ENCODE measurements at regions not wholly inside any gene's neighbourhood (a gene's known extent, or its start where the extent isn't known, plus 50 kb on each side); places are given as distances from the start of the nearest gene placed in this dataset.

GRCh38 chr10:110396284-110396651 is 91.5 kb upstream of the SMNDC1 start (continued):
- TF ChIP-seq PLSCR1 (CRISPR knock-in tag; IDR thresholded peaks at IDR 0.05; ENCODE audit: borderline replicate concordance), result no peak
- TF ChIP-seq, protein P1, sequence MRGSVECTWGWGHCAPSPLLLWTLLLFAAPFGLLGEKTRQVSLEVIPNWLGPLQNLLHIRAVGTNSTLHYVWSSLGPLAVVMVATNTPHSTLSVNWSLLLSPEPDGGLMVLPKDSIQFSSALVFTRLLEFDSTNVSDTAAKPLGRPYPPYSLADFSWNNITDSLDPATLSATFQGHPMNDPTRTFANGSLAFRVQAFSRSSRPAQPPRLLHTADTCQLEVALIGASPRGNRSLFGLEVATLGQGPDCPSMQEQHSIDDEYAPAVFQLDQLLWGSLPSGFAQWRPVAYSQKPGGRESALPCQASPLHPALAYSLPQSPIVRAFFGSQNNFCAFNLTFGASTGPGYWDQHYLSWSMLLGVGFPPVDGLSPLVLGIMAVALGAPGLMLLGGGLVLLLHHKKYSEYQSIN (CRISPR knock-in tag; IDR thresholded peaks at IDR 0.05; ENCODE audit: borderline replicate concordance), result no peak
- TF ChIP-seq, protein P2, sequence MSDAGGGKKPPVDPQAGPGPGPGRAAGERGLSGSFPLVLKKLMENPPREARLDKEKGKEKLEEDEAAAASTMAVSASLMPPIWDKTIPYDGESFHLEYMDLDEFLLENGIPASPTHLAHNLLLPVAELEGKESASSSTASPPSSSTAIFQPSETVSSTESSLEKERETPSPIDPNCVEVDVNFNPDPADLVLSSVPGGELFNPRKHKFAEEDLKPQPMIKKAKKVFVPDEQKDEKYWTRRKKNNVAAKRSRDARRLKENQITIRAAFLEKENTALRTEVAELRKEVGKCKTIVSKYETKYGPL (CRISPR knock-in tag; IDR thresholded peaks at IDR 0.05), result no peak

DNA sequence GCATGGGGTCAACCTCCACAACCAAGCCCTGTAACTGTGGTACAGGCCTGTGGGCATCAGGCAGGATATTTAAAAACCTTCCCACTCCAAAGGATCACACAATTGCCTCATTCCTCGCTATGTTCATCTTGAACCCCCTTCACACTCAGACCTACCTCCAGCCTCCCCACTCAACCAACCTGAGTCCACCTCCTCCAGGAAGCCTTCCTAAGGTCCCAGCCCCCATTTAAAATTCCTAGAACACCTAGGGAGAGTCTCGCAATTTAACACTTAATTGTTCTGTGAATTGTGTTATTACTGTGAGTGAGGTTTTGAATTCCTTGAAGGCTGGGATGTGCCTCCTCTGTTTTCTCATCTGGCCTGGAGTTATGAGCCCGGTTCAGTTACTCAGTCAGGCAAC is 93.1 kb upstream of the SMNDC1 start:
- H2AFZ ChIP-seq (ENCODE audit: low read length), result no peak overlapping the region
- no peak overlapping the region for H3K27ac ChIP-seq (ENCODE audit: extremely low read length, insufficient read depth, low read length)
- H3K27me3 ChIP-seq (ENCODE audit: control insufficient read depth in 1 of 2, insufficient read depth in 2 of 2, low read length in 2 of 2), result peaks cover 0 to 4% of the 10 kb centered on the region in 2 experiments; a peak in 1 of 5 replicates
- H3K4me2 ChIP-seq (ENCODE audit: low read depth, low read length), result no peak overlapping the region
- DNase-seq (ENCODE audit: low spot score) (no peak), FAIRE-seq (no peak), ATAC-seq (no peak)
- TF ChIP-seq ZNF335 (CRISPR knock-in tag; IDR thresholded peaks at IDR 0.05) (no peak), FOXK2 (IDR thresholded peaks at IDR 0.05) (no peak), RBFOX2 (IDR thresholded peaks at IDR 0.05; ENCODE audit: low read depth, low read length) (no peak), NFKBIZ (CRISPR knock-in tag; IDR thresholded peaks at IDR 0.05) (no peak), ZSCAN22 (CRISPR knock-in tag; IDR thresholded peaks at IDR 0.05) (no peak)
- no peaks in the 10 kb centered on the region for H4K20me1 ChIP-seq (ENCODE audit: insufficient read depth, low read length)
- no peaks in the 10 kb centered on the region for H3K9me3 ChIP-seq (ENCODE audit: low read length)
- in situ Hi-C loops (cut with HindIII; ENCODE audit: extremely low pct_ligation_motif_present, low pct_unique_long_range_greater_than_20kb) (no loop called here), intact Hi-C loops (cut with micrococcal nuclease; ENCODE audit: unreplicated experiment) (no loop called here)
- peaks cover 44% of the 10 kb centered on the region for H3K4me1 ChIP-seq (ENCODE audit: insufficient read depth, low read length)
- WGBS (ENCODE audit: low lambda C conversion rate), result 68% methylated on average over 3 of the region's 3 CpGs
- H3K79me2 ChIP-seq (ENCODE audit: insufficient read depth, low read length), result no peaks in the 10 kb centered on the region
- no peak overlapping the region for H3K9ac ChIP-seq (ENCODE audit: insufficient read depth, low read depth, low read length)
- BruUV-seq (replicated peaks), result no TSS peak
- no peaks in the 10 kb centered on the region for H3K36me3 ChIP-seq (replicated peaks in 1 of 2; ENCODE audit: control insufficient read depth in 1 of 2, insufficient read depth in 2 of 2, low read length in 2 of 2)
- CTCF ChIA-PET (ENCODE audit: low intra/inter-chr PET ratio, low total read pairs), result no interaction called here
- no peak overlapping the region for H3K4me3 ChIP-seq (replicated peaks in 1 of 3; ENCODE audit: insufficient read depth in 1 of 3, low read depth in 2 of 3, low read length in 3 of 3)
- POLR2A ChIA-PET, result no interaction called here

Measured in HepG2 (cell line).